CD4-positive, alpha-beta T cell (primary cell): ENCODE measurements at regions not wholly inside any gene's neighbourhood (a gene's known extent, or its start where the extent isn't known, plus 50 kb on each side); places are given as distances from the start of the nearest gene placed in this dataset.
"Not testable (repeated sequence)": the region's sequence is repeated elsewhere in the genome, so short reads cannot be mapped to it uniquely, and the experiment has no call there.

ENCODE experiments used
- ATAC-seq: fragments of 200-7000 bp; cut with Tn5 transposase; one replicate; pipeline ENCODE4 v1.10.0; 2022; ENCODE audit warnings: mild to moderate bottlenecking; ENCODE audit not compliant: poor library complexity
- CTCF ChIA-PET: fragments of 350-600 bp; sonication (Branson Sonifier 250); formaldehyde crosslinking; loops from one replicate; lab custom pipeline; 2021; ENCODE audit warnings: antibody characterized with exemption, inconsistent platforms; lab: Charles Lee
- POLR2A ChIA-PET: fragments of 350-600 bp; sonication (Branson Sonifier 250); formaldehyde crosslinking; loops from one replicate; lab custom pipeline; 2021; ENCODE audit warnings: antibody characterized with exemption, inconsistent platforms; lab: Charles Lee
- DNase-seq, 14 experiments: peaks; one replicate each; pipeline ENCODE4 v3.0.0-alpha.2; 2013 to 2020; ENCODE audit warnings: mixed read lengths in 2 of 14
- H3K27ac ChIP-seq, 2 donors: one replicate each; pipeline versions ENCODE4 v1.5.1 to v1.7.0; 2013; ENCODE audit warnings: low read length in 2 of 2, low read depth in 1 of 2, mild to moderate bottlenecking in 1 of 2
- H3K27me3 ChIP-seq, 2 experiments: 1 replicate in 1 of 2; 2 replicates in 1 of 2; pipeline versions ENCODE4 v1.6.1 to v1.7.0; 2013; ENCODE audit warnings: low read length in 2 of 2, control low read depth in 1 of 2, mild to moderate bottlenecking in 1 of 2, moderate library complexity in 1 of 2; ENCODE audit not compliant: insufficient read depth in 2 of 2, control insufficient read depth in 1 of 2
- H3K36me3 ChIP-seq: one replicate; pipeline ENCODE4 v1.6.1; 2013; ENCODE audit warnings: low read length, control low read depth; ENCODE audit not compliant: insufficient read depth
- H3K4me1 ChIP-seq: one replicate; pipeline ENCODE4 v1.6.1; 2013; ENCODE audit warnings: low read length, control low read depth; ENCODE audit not compliant: insufficient read depth
- H3K4me3 ChIP-seq: one replicate; pipeline ENCODE4 v1.5.1; 2013; ENCODE audit warnings: mild to moderate bottlenecking, low read length, moderate library complexity
- H3K9me3 ChIP-seq, 2 experiments: 1 replicate in 1 of 2; 2 replicates in 1 of 2; pipeline versions ENCODE4 v1.6.1 to v1.7.0; 2013; ENCODE audit warnings: low read length in 2 of 2, mild to moderate bottlenecking in 2 of 2, control low read depth in 1 of 2, moderate library complexity in 1 of 2; ENCODE audit not compliant: control insufficient read depth in 1 of 2, insufficient read depth in 1 of 2
- H3K27ac Mint-ChIP-seq: one replicate; pipeline ENCODE4 v1.8.0; 2020; ENCODE audit warnings: mixed read lengths
- H3K27me3 Mint-ChIP-seq: one replicate; pipeline ENCODE4 v1.8.0; 2021; ENCODE audit warnings: mixed read lengths
- H3K36me3 Mint-ChIP-seq: one replicate; pipeline ENCODE4 v1.8.0; 2021; ENCODE audit warnings: low read depth, mixed read lengths
- H3K4me1 Mint-ChIP-seq: one replicate; pipeline ENCODE4 v1.8.0; 2021; ENCODE audit warnings: low read depth, mixed read lengths
- H3K4me3 Mint-ChIP-seq: one replicate; pipeline ENCODE4 v1.8.0; 2020; ENCODE audit warnings: mild to moderate bottlenecking, mixed read lengths
- H3K9me3 Mint-ChIP-seq: one replicate; pipeline ENCODE4 v1.8.0; 2020; ENCODE audit warnings: mixed read lengths
- intact Hi-C, 2 experiments: fragments of 100-400 bp; cut with DNase I in 1 of 2; cut with micrococcal nuclease in 1 of 2; formaldehyde crosslinking; loops; one replicate each; pipeline versions ENCODE4 v1.15.1 to v1.9.0; 2023 to 2025; cut with DNase I, micrococcal nuclease
- TF ChIP-seq, protein P1 (sequence below): fragments of 200-600 bp; IDR thresholded peaks from one replicate; pipeline ENCODE4 v1.8.0; 2022; ENCODE audit warnings: antibody characterized with exemption, mild to moderate bottlenecking

DNA sequence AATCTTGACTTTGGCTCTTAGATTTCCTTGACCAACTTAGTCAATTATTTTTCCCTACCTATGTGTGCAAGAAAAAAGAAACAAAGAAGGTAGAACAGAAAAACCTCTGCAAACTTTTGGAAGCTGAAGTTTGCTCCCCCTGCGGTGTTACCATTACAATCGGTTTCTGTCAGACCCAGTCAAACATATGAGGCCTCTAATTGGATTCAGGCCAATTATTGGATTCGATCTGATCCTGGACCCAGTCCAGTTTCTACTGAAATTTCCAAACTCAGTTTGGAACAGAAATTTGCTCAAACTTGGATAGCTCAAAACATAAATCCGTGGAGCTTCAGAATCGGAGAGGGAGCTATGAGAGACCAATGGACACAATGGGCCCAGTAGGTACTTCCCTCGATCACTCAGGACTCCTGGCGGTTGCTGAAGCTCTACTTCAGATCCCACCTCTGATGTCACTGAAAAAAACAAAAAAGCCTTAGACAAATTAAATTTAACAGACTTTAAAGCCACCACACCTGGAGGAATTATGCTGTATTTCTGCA lies 523.9 kb downstream of the DMRTA1 start:
- POLR2A ChIA-PET: no interaction called here
- no peaks in the 10 kb centered on the region for H3K4me1 ChIP-seq
- no peak for ATAC-seq
- H3K36me3 ChIP-seq: no peaks in the 10 kb centered on the region
- no peak overlapping the region for H3K4me3 ChIP-seq
- intact Hi-C loops: no loop called here
- CTCF ChIA-PET: no interaction called here
- H3K27me3 ChIP-seq: no peaks in the 10 kb centered on the region
- H3K9me3 Mint-ChIP-seq: peaks cover 3% of the 10 kb centered on the region
- H3K4me1 Mint-ChIP-seq: no peaks in the 10 kb centered on the region
- DNase-seq: no peak
- TF ChIP-seq, protein P1, sequence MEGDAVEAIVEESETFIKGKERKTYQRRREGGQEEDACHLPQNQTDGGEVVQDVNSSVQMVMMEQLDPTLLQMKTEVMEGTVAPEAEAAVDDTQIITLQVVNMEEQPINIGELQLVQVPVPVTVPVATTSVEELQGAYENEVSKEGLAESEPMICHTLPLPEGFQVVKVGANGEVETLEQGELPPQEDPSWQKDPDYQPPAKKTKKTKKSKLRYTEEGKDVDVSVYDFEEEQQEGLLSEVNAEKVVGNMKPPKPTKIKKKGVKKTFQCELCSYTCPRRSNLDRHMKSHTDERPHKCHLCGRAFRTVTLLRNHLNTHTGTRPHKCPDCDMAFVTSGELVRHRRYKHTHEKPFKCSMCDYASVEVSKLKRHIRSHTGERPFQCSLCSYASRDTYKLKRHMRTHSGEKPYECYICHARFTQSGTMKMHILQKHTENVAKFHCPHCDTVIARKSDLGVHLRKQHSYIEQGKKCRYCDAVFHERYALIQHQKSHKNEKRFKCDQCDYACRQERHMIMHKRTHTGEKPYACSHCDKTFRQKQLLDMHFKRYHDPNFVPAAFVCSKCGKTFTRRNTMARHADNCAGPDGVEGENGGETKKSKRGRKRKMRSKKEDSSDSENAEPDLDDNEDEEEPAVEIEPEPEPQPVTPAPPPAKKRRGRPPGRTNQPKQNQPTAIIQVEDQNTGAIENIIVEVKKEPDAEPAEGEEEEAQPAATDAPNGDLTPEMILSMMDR: no peak
- H3K27ac ChIP-seq: no peak overlapping the region
- H3K36me3 Mint-ChIP-seq: no peaks in the 10 kb centered on the region
- H3K27ac Mint-ChIP-seq: no peak overlapping the region
- H3K27me3 Mint-ChIP-seq: no peaks in the 10 kb centered on the region
- H3K9me3 ChIP-seq: no peaks in the 10 kb centered on the region
- H3K4me3 Mint-ChIP-seq: no peak overlapping the region

DNA sequence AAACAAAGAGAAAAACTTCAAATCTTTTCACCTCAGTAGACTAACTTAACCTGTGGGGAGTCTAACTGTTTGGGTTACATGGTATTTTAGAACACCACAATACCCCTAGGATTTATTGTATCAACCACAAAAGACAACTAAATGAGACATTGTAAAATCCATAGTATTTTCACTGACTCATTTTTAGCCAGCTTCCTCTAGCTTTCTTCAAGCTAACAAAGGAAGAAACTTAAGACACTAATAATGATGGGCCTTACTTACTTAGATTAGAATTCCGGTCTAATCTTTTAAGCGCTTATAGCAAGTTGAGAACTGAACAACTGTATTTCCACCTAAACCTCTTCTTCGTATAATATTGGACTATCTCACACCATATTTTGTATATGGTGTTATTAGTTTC lies 529.3 kb downstream of the DMRTA1 start:
- H3K4me3 Mint-ChIP-seq: no peak overlapping the region
- Histone ChIP-seq H3K4me3 (no peak overlapping the region), H3K36me3 (no peaks in the 10 kb centered on the region), H3K4me1 (no peaks in the 10 kb centered on the region), H3K27me3 (no peaks in the 10 kb centered on the region), H3K9me3 (peaks cover 0 to 5% of the 10 kb centered on the region in 2 experiments), H3K27ac (no peak overlapping the region)
- POLR2A ChIA-PET: no interaction called here
- H3K4me1 Mint-ChIP-seq: no peaks in the 10 kb centered on the region
- no peak overlapping the region for H3K27ac Mint-ChIP-seq
- TF ChIP-seq, protein P1: no peak
- DNase-seq (no peak), ATAC-seq (no peak)
- H3K9me3 Mint-ChIP-seq: peaks cover 4% of the 10 kb centered on the region
- intact Hi-C loops: no loop called here
- no peaks in the 10 kb centered on the region for H3K36me3 Mint-ChIP-seq
- CTCF ChIA-PET: no interaction called here
- no peaks in the 10 kb centered on the region for H3K27me3 Mint-ChIP-seq

DNA sequence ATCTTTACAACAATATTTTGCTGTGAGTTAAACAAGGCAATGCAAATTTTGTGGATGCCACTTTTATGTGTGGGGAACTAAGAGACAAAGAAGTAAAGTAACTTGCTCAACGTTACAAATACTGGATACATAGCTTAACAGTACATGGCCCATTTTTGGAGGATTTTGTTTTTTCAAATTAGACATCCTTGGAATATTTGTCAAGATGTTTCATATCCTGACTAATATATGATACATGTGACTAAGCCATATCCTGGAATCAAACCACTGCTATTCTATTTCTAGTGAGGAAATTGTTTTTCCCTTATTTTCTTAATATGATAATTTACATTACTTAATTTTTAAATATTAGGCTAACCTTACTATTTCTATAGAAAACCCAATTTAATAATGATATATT lies 529.8 kb downstream of the DMRTA1 start:
- H3K4me1 ChIP-seq: no peaks in the 10 kb centered on the region
- Mint-ChIP-seq H3K4me1 (no peaks in the 10 kb centered on the region), H3K27me3 (no peaks in the 10 kb centered on the region), H3K27ac (no peak overlapping the region), H3K9me3 (peaks cover 4% of the 10 kb centered on the region), H3K36me3 (no peaks in the 10 kb centered on the region), H3K4me3 (no peak overlapping the region)
- intact Hi-C loops: no loop called here
- peaks cover 0 to 5% of the 10 kb centered on the region in 2 experiments for H3K9me3 ChIP-seq
- no peak overlapping the region for H3K4me3 ChIP-seq
- H3K27me3 ChIP-seq: no peaks in the 10 kb centered on the region
- no peak overlapping the region for H3K27ac ChIP-seq
- DNase-seq (no peak), ATAC-seq (no peak)
- CTCF ChIA-PET: no interaction called here
- no peaks in the 10 kb centered on the region for H3K36me3 ChIP-seq
- TF ChIP-seq, protein P1: no peak
- POLR2A ChIA-PET: no interaction called here

- H3K27me3 Mint-ChIP-seq, H3K4me3 Mint-ChIP-seq, H3K36me3 ChIP-seq, H3K4me1 Mint-ChIP-seq, intact Hi-C loops, ATAC-seq, H3K4me3 ChIP-seq, H3K36me3 Mint-ChIP-seq, DNase-seq, H3K4me1 ChIP-seq, H3K27ac Mint-ChIP-seq, CTCF ChIA-PET, H3K27ac ChIP-seq, H3K9me3 ChIP-seq, H3K9me3 Mint-ChIP-seq, POLR2A ChIA-PET, H3K27me3 ChIP-seq: not testable (repeated sequence)
Measured at GRCh38 chr9:22980429-22980828, 533.8 kb downstream of the DMRTA1 start.
